ENCODE measurements at regions not wholly inside any gene's neighbourhood (a gene's known extent, or its start where the extent isn't known, plus 50 kb on each side); places are given as distances from the start of the nearest gene placed in this dataset.

GRCh38 chr2:223652122-223652521 is 50.0 kb upstream of the SCG2 start:
- H3K36me3 Mint-ChIP-seq (ENCODE audit: low read depth): no peaks in the 10 kb centered on the region
- H3K27ac Mint-ChIP-seq: no peak overlapping the region
- H3K9me3 Mint-ChIP-seq: peaks cover 3% of the 10 kb centered on the region
- peaks cover 15% of the 10 kb centered on the region for H3K27me3 Mint-ChIP-seq
- H3K4me1 Mint-ChIP-seq: no peaks in the 10 kb centered on the region
- no peak for ATAC-seq (replicated peaks)
- H3K4me3 Mint-ChIP-seq: no peak overlapping the region

Data from activated T-helper 17 cell treated with anti-CD3 and anti-CD28 coated beads, Interleukin-2, amount 50 U/mL, for 72 hours (primary cell).